Activated naive CD8-positive, alpha-beta T cell treated with anti-CD3 and anti-CD28 coated beads for 36 hours (primary cell): ENCODE measurements at regions not wholly inside any gene's neighbourhood (a gene's known extent, or its start where the extent isn't known, plus 50 kb on each side); places are given as distances from the start of the nearest gene placed in this dataset.

ENCODE experiments used
- DNase-seq: peaks from one replicate; pipeline ENCODE4 v3.0.0; 2021
- H3K27ac Mint-ChIP-seq: one replicate; pipeline ENCODE4 v1.8.0; 2022; ENCODE audit warnings: mild to moderate bottlenecking, moderate library complexity, mixed read lengths
- H3K27me3 Mint-ChIP-seq: one replicate; pipeline ENCODE4 v1.8.0; 2022; ENCODE audit warnings: mild to moderate bottlenecking, mixed read lengths
- H3K36me3 Mint-ChIP-seq: one replicate; pipeline ENCODE4 v1.8.0; 2021; ENCODE audit warnings: mild to moderate bottlenecking, mixed read lengths
- H3K4me1 Mint-ChIP-seq: one replicate; pipeline ENCODE4 v1.8.0; 2021; ENCODE audit warnings: mixed read lengths
- H3K4me3 Mint-ChIP-seq: one replicate; pipeline ENCODE4 v1.8.0; 2022; ENCODE audit warnings: mild to moderate bottlenecking, moderate library complexity, mixed read lengths
- H3K9me3 Mint-ChIP-seq: one replicate; pipeline ENCODE4 v1.8.0; 2022; ENCODE audit warnings: mixed read lengths

GRCh38 chr2:137806068-137806805 lies 158.0 kb upstream of the HNMT start:
- H3K36me3 Mint-ChIP-seq = peaks cover 1% of the 10 kb centered on the region
- peaks cover 3% of the 10 kb centered on the region for H3K9me3 Mint-ChIP-seq
- H3K27ac Mint-ChIP-seq = no peak overlapping the region

DNA sequence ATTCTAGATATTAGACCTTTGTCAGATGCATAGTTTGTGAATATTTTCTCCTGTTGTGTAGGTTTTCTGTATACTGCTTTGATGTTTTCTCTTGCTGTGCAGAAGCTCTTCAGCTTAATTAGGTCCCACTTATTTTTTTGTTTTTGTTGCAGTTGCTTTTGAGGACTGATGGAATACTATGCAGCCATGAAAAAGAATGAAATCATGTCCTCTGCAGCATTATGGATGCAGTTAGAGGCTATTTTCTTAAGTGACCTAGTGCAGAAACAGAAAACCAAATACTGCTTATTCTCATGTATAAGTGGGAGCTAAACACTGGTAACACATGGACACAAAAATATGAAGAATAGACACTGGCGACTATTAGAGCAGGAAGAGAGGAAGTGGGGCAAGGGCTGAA lies 155.0 kb upstream of the HNMT start:
- Mint-ChIP-seq H3K27me3 (no peaks in the 10 kb centered on the region), H3K9me3 (no peaks in the 10 kb centered on the region), H3K27ac (no peak overlapping the region), H3K4me1 (no peaks in the 10 kb centered on the region), H3K4me3 (no peak overlapping the region), H3K36me3 (no peaks in the 10 kb centered on the region)
- DNase-seq = no peak

More at GRCh38 chr2:137806068-137806805, 158.0 kb upstream of the HNMT start:
- H3K4me3 Mint-ChIP-seq = no peak overlapping the region
- no peaks in the 10 kb centered on the region for H3K27me3 Mint-ChIP-seq
- no peak for DNase-seq
- H3K4me1 Mint-ChIP-seq = no peaks in the 10 kb centered on the region

GRCh38 chr2:137809837-137810236 lies 154.4 kb upstream of the HNMT start:
- H3K36me3 Mint-ChIP-seq = no peaks in the 10 kb centered on the region
- no peak for DNase-seq
- H3K9me3 Mint-ChIP-seq = no peaks in the 10 kb centered on the region
- no peak overlapping the region for H3K27ac Mint-ChIP-seq
- H3K27me3 Mint-ChIP-seq = no peaks in the 10 kb centered on the region
- no peak overlapping the region for H3K4me3 Mint-ChIP-seq
- no peaks in the 10 kb centered on the region for H3K4me1 Mint-ChIP-seq

GRCh38 chr2:137812517-137812916 lies 151.8 kb upstream of the HNMT start:
- peaks cover 1% of the 10 kb centered on the region for H3K27me3 Mint-ChIP-seq
- H3K27ac Mint-ChIP-seq = no peak overlapping the region
- H3K9me3 Mint-ChIP-seq = no peaks in the 10 kb centered on the region
- no peaks in the 10 kb centered on the region for H3K4me1 Mint-ChIP-seq
- no peak overlapping the region for H3K4me3 Mint-ChIP-seq
- DNase-seq = no peak
- no peaks in the 10 kb centered on the region for H3K36me3 Mint-ChIP-seq

GRCh38 chr2:137813176-137813575 lies 151.1 kb upstream of the HNMT start:
- H3K4me1 Mint-ChIP-seq = no peaks in the 10 kb centered on the region

GRCh38 chr2:137817058-137817457 lies 147.2 kb upstream of the HNMT start:
- H3K27me3 Mint-ChIP-seq = peaks cover 14% of the 10 kb centered on the region
- H3K4me3 Mint-ChIP-seq = no peak overlapping the region
- no peak for DNase-seq
- H3K4me1 Mint-ChIP-seq = no peaks in the 10 kb centered on the region
- no peaks in the 10 kb centered on the region for H3K36me3 Mint-ChIP-seq
- H3K9me3 Mint-ChIP-seq = peaks cover 2% of the 10 kb centered on the region
- no peak overlapping the region for H3K27ac Mint-ChIP-seq

More at GRCh38 chr2:137813176-137813575, 151.1 kb upstream of the HNMT start:
- no peak overlapping the region for H3K27ac Mint-ChIP-seq
- H3K27me3 Mint-ChIP-seq = peaks cover 4% of the 10 kb centered on the region
- H3K4me3 Mint-ChIP-seq = no peak overlapping the region
- no peak for DNase-seq
- H3K9me3 Mint-ChIP-seq = no peaks in the 10 kb centered on the region
- no peaks in the 10 kb centered on the region for H3K36me3 Mint-ChIP-seq

- H3K27ac Mint-ChIP-seq = no peak overlapping the region
- DNase-seq = no peak
- H3K4me1 Mint-ChIP-seq = no peaks in the 10 kb centered on the region
- peaks cover 2% of the 10 kb centered on the region for H3K9me3 Mint-ChIP-seq
- H3K36me3 Mint-ChIP-seq = no peaks in the 10 kb centered on the region
- peaks cover 29% of the 10 kb centered on the region for H3K27me3 Mint-ChIP-seq
- no peak overlapping the region for H3K4me3 Mint-ChIP-seq
These were observed 141.1 kb upstream of the HNMT start for GRCh38 chr2:137823196-137823595.

- Mint-ChIP-seq H3K4me3 (no peak overlapping the region), H3K9me3 (no peaks in the 10 kb centered on the region), H3K4me1 (no peaks in the 10 kb centered on the region), H3K27ac (no peak overlapping the region), H3K36me3 (no peaks in the 10 kb centered on the region), H3K27me3 (peaks cover 25% of the 10 kb centered on the region)
- DNase-seq = no peak
These were observed 139.8 kb upstream of the HNMT start for GRCh38 chr2:137824501-137824900.

GRCh38 chr2:137826373-137827372 lies 137.6 kb upstream of the HNMT start:
- H3K9me3 Mint-ChIP-seq = no peaks in the 10 kb centered on the region
- H3K27me3 Mint-ChIP-seq = peaks cover 20% of the 10 kb centered on the region
- H3K36me3 Mint-ChIP-seq = no peaks in the 10 kb centered on the region
- H3K27ac Mint-ChIP-seq = no peak overlapping the region
- H3K4me3 Mint-ChIP-seq = no peak overlapping the region
- H3K4me1 Mint-ChIP-seq = no peaks in the 10 kb centered on the region
- DNase-seq = no peak

DNA sequence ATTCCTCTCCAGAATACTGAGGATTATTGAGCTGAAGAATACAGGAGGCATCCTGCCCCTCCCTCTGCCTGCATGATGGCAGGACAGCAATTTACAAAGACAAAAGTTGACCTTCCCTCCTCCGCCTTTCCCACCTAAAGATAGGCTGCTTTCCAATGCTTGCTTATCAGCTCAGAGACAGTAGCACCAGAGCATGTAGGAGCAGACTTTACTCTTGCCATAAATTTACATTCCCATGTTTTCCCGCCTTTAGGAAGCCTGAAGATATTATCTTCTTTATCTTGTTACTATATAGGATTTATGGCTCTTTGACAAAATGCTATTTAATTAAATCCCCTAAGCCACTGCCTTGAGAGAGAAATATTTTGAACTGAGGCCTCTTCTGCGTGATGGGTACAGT lies 135.6 kb upstream of the HNMT start:
- Mint-ChIP-seq H3K36me3 (no peaks in the 10 kb centered on the region), H3K4me3 (no peak overlapping the region), H3K4me1 (no peaks in the 10 kb centered on the region), H3K27me3 (peaks cover 12% of the 10 kb centered on the region), H3K9me3 (no peaks in the 10 kb centered on the region), H3K27ac (no peak overlapping the region)
- no peak for DNase-seq

DNA sequence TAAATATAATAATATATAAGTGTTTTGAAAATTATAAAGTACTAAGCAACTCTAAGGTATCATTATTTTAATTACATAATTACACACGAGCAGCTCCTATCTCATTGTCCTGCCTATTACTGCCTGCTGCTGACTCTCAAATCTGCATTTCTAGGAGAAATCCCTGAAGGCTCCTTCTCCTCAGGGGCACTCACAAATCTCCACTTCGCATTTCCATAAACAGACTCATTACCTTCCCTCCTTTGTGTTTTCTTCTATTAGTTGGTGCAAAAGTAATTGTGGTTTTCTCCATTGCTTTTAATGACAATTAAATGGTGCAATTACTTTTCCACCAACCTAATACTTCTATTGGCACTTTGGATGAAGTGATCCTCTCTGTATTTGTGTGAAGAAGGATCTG lies 135.0 kb upstream of the HNMT start:
- Mint-ChIP-seq H3K27ac (no peak overlapping the region), H3K27me3 (peaks cover 9% of the 10 kb centered on the region), H3K36me3 (no peaks in the 10 kb centered on the region), H3K9me3 (no peaks in the 10 kb centered on the region), H3K4me3 (no peak overlapping the region), H3K4me1 (no peaks in the 10 kb centered on the region)
- DNase-seq = no peak

GRCh38 chr2:137834760-137835379 lies 129.4 kb upstream of the HNMT start:
- H3K27ac Mint-ChIP-seq = no peak overlapping the region
- H3K4me3 Mint-ChIP-seq = no peak overlapping the region
- DNase-seq = no peak
- H3K9me3 Mint-ChIP-seq = no peaks in the 10 kb centered on the region
- peaks cover 9% of the 10 kb centered on the region for H3K27me3 Mint-ChIP-seq
- H3K4me1 Mint-ChIP-seq = no peaks in the 10 kb centered on the region
- H3K36me3 Mint-ChIP-seq = no peaks in the 10 kb centered on the region

- Mint-ChIP-seq H3K4me1 (no peaks in the 10 kb centered on the region), H3K27me3 (peaks cover 9% of the 10 kb centered on the region), H3K36me3 (no peaks in the 10 kb centered on the region), H3K4me3 (no peak overlapping the region), H3K9me3 (no peaks in the 10 kb centered on the region), H3K27ac (no peak overlapping the region)
- DNase-seq = no peak
These were observed 127.6 kb upstream of the HNMT start for GRCh38 chr2:137836671-137837070.

DNA sequence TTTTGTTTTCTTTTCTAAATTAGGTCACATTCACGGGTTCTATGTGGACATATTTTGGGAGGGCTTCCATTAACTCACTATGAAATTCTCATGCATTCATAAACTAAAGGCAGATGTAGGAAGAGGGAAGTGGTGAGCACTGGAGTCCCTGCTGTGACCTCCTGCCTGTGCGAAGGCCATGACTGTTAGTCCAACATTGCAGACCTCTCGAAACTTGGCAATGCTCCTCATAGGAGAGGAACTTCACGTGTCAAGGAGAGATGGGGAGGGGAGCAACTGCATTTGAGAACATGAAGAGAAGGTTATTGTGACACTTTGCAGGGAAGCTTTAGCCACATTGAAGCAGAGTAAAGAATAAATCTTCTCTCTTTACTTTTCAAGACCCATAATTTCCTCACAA lies 126.4 kb upstream of the HNMT start:
- DNase-seq = no peak
- Mint-ChIP-seq H3K4me3 (no peak overlapping the region), H3K27me3 (peaks cover 9% of the 10 kb centered on the region), H3K4me1 (no peaks in the 10 kb centered on the region), H3K36me3 (no peaks in the 10 kb centered on the region), H3K9me3 (no peaks in the 10 kb centered on the region), H3K27ac (no peak overlapping the region)
